IMR-90 (cell line): ENCODE measurements at regions not wholly inside any gene's neighbourhood (a gene's known extent, or its start where the extent isn't known, plus 50 kb on each side); places are given as distances from the start of the nearest gene placed in this dataset.
A peak's percentile ranks its signal among the peaks of the same experiment; 100 is the strongest.
"Not testable (repeated sequence)": the region's sequence is repeated elsewhere in the genome, so short reads cannot be mapped to it uniquely, and the experiment has no call there.

ENCODE experiments used
- ATAC-seq: fragments of 200-7000 bp; cut with Tn5 transposase; 2 replicates; pipeline ENCODE4 v1.9.1; 2020; ENCODE audit warnings: low read depth, mild to moderate bottlenecking, moderate library complexity
- BruUV-seq: library from RNA; stranded (reverse); fragments of 400-500 nt; replicated peaks from 2 replicates; lab custom pipeline; 2021; lab: Mats Ljungman, UMichigan
- CTCF ChIA-PET: fragments of 300-600 bp; formaldehyde crosslinking; extraction: SDS; loops from one replicate; lab custom pipeline; 2021; ENCODE audit warnings: antibody characterized with exemption; lab: Yijun Ruan, JAX
- POLR2A ChIA-PET: fragments of 300-600 bp; sonication (Branson Sonifier 250); formaldehyde crosslinking; loops from one replicate; lab custom pipeline; 2022; ENCODE audit warnings: antibody characterized with exemption; ENCODE audit not compliant: unreplicated experiment; lab: Charles Lee
- DNase-seq: peaks from one replicate; pipeline ENCODE4 v3.0.0; 2013
- H2AFZ ChIP-seq: replicated peaks from 2 replicates; pipeline ENCODE3; 2013; ENCODE audit warnings: low read length, mild to moderate bottlenecking; ENCODE audit not compliant: poor library complexity
- H2AK5ac ChIP-seq: 2 replicates; pipeline ENCODE4 v1.6.1; 2013; ENCODE audit warnings: low read depth, low read length, inconsistent platforms
- H2AK9ac ChIP-seq: replicated peaks from 2 replicates; pipeline ENCODE3; 2013; ENCODE audit warnings: mild to moderate bottlenecking, low read depth, low read length, moderate library complexity; ENCODE audit not compliant: poor library complexity
- H2BK120ac ChIP-seq: 2 replicates; pipeline ENCODE4 v1.6.1; 2013; ENCODE audit warnings: low read depth, low read length, inconsistent platforms
- H2BK15ac ChIP-seq: 3 replicates; pipeline ENCODE4 v1.6.1; 2013; ENCODE audit warnings: low read depth, low read length, inconsistent platforms
- H2BK20ac ChIP-seq: 2 replicates; pipeline ENCODE4 v1.6.1; 2013; ENCODE audit warnings: low read depth, mild to moderate bottlenecking, inconsistent platforms, low read length, moderate library complexity
- H2BK5ac ChIP-seq: 2 replicates; pipeline ENCODE4 v1.6.1; 2013; ENCODE audit warnings: mild to moderate bottlenecking, low read depth, low read length, inconsistent platforms; ENCODE audit not compliant: poor library complexity, severe bottlenecking
- H3K14ac ChIP-seq: replicated peaks from 2 replicates; pipeline ENCODE4 v1.6.1; 2013; ENCODE audit warnings: low read depth, low read length, inconsistent platforms
- H3K18ac ChIP-seq: 2 replicates; pipeline ENCODE4 v1.6.1; 2013; ENCODE audit warnings: low read depth, low read length, control low read depth
- H3K23ac ChIP-seq: 2 replicates; pipeline ENCODE4 v1.6.1; 2013; ENCODE audit warnings: low read depth, low read length, inconsistent platforms
- H3K27ac ChIP-seq: 2 replicates; pipeline ENCODE4 v1.5.1; 2013; ENCODE audit warnings: mild to moderate bottlenecking, control low read depth, low read length; ENCODE audit not compliant: insufficient read depth
- H3K27me3 ChIP-seq: 2 replicates; pipeline ENCODE4 v1.6.1; 2013; ENCODE audit warnings: low read length; ENCODE audit not compliant: control insufficient read depth, insufficient read depth
- H3K36me3 ChIP-seq: 2 replicates; pipeline ENCODE4 v1.6.1; 2013; ENCODE audit warnings: low read length, mixed read lengths; ENCODE audit not compliant: control insufficient read depth, insufficient read depth
- H3K4ac ChIP-seq: 2 replicates; pipeline ENCODE4 v1.6.1; 2013; ENCODE audit warnings: low read depth, low read length, inconsistent platforms
- H3K4me1 ChIP-seq: 2 replicates; pipeline ENCODE4 v1.6.1; 2013; ENCODE audit warnings: low read length, mixed read lengths; ENCODE audit not compliant: control insufficient read depth, insufficient read depth
- H3K4me2 ChIP-seq: 2 replicates; pipeline ENCODE4 v1.6.1; 2013; ENCODE audit warnings: low read depth, mild to moderate bottlenecking, control low read depth, low read length, moderate library complexity
- H3K4me3 ChIP-seq: 2 replicates; pipeline ENCODE4 v1.5.1; 2013; ENCODE audit warnings: low read depth, mild to moderate bottlenecking, control low read depth, low read length, moderate library complexity; ENCODE audit not compliant: insufficient read depth
- H3K56ac ChIP-seq: 2 replicates; pipeline ENCODE4 v1.6.1; 2013; ENCODE audit warnings: low read length, inconsistent platforms; ENCODE audit not compliant: insufficient read depth; ENCODE audit errors: extremely low read depth
- H3K79me1 ChIP-seq, 2 experiments: 2 replicates each; pipeline ENCODE4 v1.6.1; 2013; ENCODE audit warnings: low read length in 2 of 2, inconsistent platforms in 1 of 2, low read depth in 1 of 2
- H3K9ac ChIP-seq: 2 replicates; pipeline ENCODE4 v1.6.1; 2013; ENCODE audit warnings: low read depth, low read length, control low read depth
- H3K9me1 ChIP-seq: 2 replicates; pipeline ENCODE4 v1.6.1; 2013; ENCODE audit warnings: low read length, inconsistent platforms; ENCODE audit not compliant: insufficient read depth
- H3K9me3 ChIP-seq: 2 replicates; pipeline ENCODE4 v1.6.1; 2013; ENCODE audit warnings: low read length; ENCODE audit not compliant: control insufficient read depth, insufficient read depth
- H4K20me1 ChIP-seq: 2 replicates; pipeline ENCODE4 v1.6.1; 2013; ENCODE audit warnings: low read length, inconsistent platforms; ENCODE audit not compliant: insufficient read depth
- H4K5ac ChIP-seq: 2 replicates; pipeline ENCODE4 v1.6.1; 2013; ENCODE audit warnings: mild to moderate bottlenecking, low read depth, low read length, control low read depth
- H4K8ac ChIP-seq, 2 experiments: 2 replicates each; pipeline ENCODE4 v1.6.1; 2013; ENCODE audit warnings: low read depth in 2 of 2, low read length in 2 of 2, control low read depth in 1 of 2, inconsistent platforms in 1 of 2
- H4K91ac ChIP-seq: 2 replicates; pipeline ENCODE4 v1.6.1; 2013; ENCODE audit warnings: low read depth, low read length, inconsistent platforms; ENCODE audit not compliant: insufficient read depth
- BHLHE40 ChIP-seq: fragments of 150-350 bp; IDR thresholded peaks from 2 replicates; pipeline ENCODE4 v1.6.1; 2016; ENCODE audit warnings: mild to moderate bottlenecking, low read depth, low read length
- CHD1 ChIP-seq: IDR thresholded peaks from 2 replicates; pipeline ENCODE4 v1.6.1; 2012; ENCODE audit warnings: low read depth, low read length, improper control_type of control experiment
- ELK1 ChIP-seq: fragments of 150-350 bp; IDR thresholded peaks from 2 replicates; pipeline ENCODE4 v1.6.1; 2016; ENCODE audit warnings: low read depth, mild to moderate bottlenecking, low read length, moderate library complexity, borderline replicate concordance
- MAZ ChIP-seq: IDR thresholded peaks from 2 replicates; pipeline ENCODE4 v1.6.1; 2012; ENCODE audit warnings: low read depth, mild to moderate bottlenecking, low read length, improper control_type of control experiment, moderate library complexity, borderline replicate concordance
- RAD21 ChIP-seq: IDR thresholded peaks from 2 replicates; pipeline ENCODE4 v1.6.1; 2012; ENCODE audit warnings: low read length, improper control_type of control experiment
- SMC3 ChIP-seq: fragments of 150-350 bp; IDR thresholded peaks from 2 replicates; pipeline ENCODE4 v1.6.1; 2016; ENCODE audit warnings: low read depth, mild to moderate bottlenecking, antibody characterized with exemption, low read length, moderate library complexity
- WGBS, 2 experiments: methylation state at CpG; one replicate each; pipeline versions ENCODE4 v1.1.5 to v1.1.7; 2013; ENCODE audit warnings: missing lambda C conversion rate in 2 of 2; ENCODE audit not compliant: insufficient read length in 1 of 2; ENCODE audit errors: extremely low coverage in 2 of 2; 5-methylcytosine and 5-hydroxymethylcytosine counted together
- dilution Hi-C: fragments of 300-500 bp; cut with HindIII; formaldehyde crosslinking; loops from one replicate; pipeline ENCODE4 v1.14.3; 2018; ENCODE audit warnings: low sequenced_read_pairs; ENCODE audit not compliant: unreplicated experiment
- in situ Hi-C: fragments of 300-500 bp; cut with MboI; formaldehyde crosslinking; loops from 3 replicates; pipeline ENCODE4 v1.14.3; 2019; ENCODE audit warnings: low sequenced_read_pairs, inconsistent platforms, mixed read lengths
- intact Hi-C: fragments of 100-400 bp; cut with micrococcal nuclease; formaldehyde crosslinking; loops from 2 replicates; pipeline ENCODE4 v1.10.0; 2022

- POLR2A ChIA-PET = no interaction called here
- Histone ChIP-seq H4K20me1 (no peaks in the 10 kb centered on the region), H3K27ac (no peak overlapping the region), H2AK5ac (no peak overlapping the region), H3K4me3 (no peak overlapping the region), H3K79me1 (no peaks in the 10 kb centered on the region), H2AFZ (no peak overlapping the region), H2BK15ac (no peak overlapping the region), H3K9me1 (no peaks in the 10 kb centered on the region), H3K14ac (no peak overlapping the region), H3K27me3 (no peaks in the 10 kb centered on the region; the same call in 1 of the 2 replicates), H2BK120ac (no peak overlapping the region), H4K8ac (no peak overlapping the region), H2AK9ac (no peak overlapping the region), H3K18ac (no peak overlapping the region), H3K4me2 (no peak overlapping the region), H3K36me3 (no peaks in the 10 kb centered on the region), H4K91ac (no peak overlapping the region), H3K9me3 (no peaks in the 10 kb centered on the region), H2BK20ac (no peak overlapping the region), H3K56ac (no peak overlapping the region), H3K9ac (no peak overlapping the region), H3K4me1 (no peaks in the 10 kb centered on the region), H2BK5ac (no peak overlapping the region), H4K5ac (no peak overlapping the region), H3K4ac (no peak overlapping the region), H3K23ac (no peak overlapping the region)
- dilution Hi-C loops = no loop called here
- BruUV-seq = no TSS peak
- ATAC-seq = peak; percentile 53; the same call in 1 of the 2 replicates
- in situ Hi-C loops = no loop called here
- peak; percentile 63 for DNase-seq
- WGBS, 2 experiments = no CpG with 5 or more reads among the region's 4 CpGs
- no peak for TF ChIP-seq BHLHE40
- no peak for TF ChIP-seq MAZ
- no peak for TF ChIP-seq RAD21
- no peak for TF ChIP-seq CHD1
- no peak for TF ChIP-seq ELK1
- TF ChIP-seq SMC3 = no peak
- intact Hi-C loops = no loop called here
- CTCF ChIA-PET = no interaction called here
Observed at GRCh38 chr5:92613546-92613945, 967.5 kb downstream of the NR2F1-AS1 start.

GRCh38 chr5:92610435-92610834 lies 970.6 kb downstream of the NR2F1-AS1 start:
- H3K27ac ChIP-seq, H3K14ac ChIP-seq, H2AK9ac ChIP-seq, H3K36me3 ChIP-seq, H3K4ac ChIP-seq, H3K23ac ChIP-seq, H3K9me3 ChIP-seq, H3K18ac ChIP-seq, H4K8ac ChIP-seq, H3K4me3 ChIP-seq, H4K20me1 ChIP-seq, intact Hi-C loops, H3K79me1 ChIP-seq, H3K4me1 ChIP-seq, H2BK15ac ChIP-seq, H3K27me3 ChIP-seq, H4K5ac ChIP-seq, H2BK20ac ChIP-seq, dilution Hi-C loops, H2BK120ac ChIP-seq, H3K56ac ChIP-seq, H2BK5ac ChIP-seq, ATAC-seq, H3K4me2 ChIP-seq, H3K9ac ChIP-seq, BruUV-seq, H3K9me1 ChIP-seq, CTCF ChIA-PET, H4K91ac ChIP-seq, H2AFZ ChIP-seq, H2AK5ac ChIP-seq, POLR2A ChIA-PET, DNase-seq, in situ Hi-C loops: not testable (repeated sequence)
